Astrocyte of the cerebellum (primary cell): ENCODE measurements at regions not wholly inside any gene's neighbourhood (a gene's known extent, or its start where the extent isn't known, plus 50 kb on each side); places are given as distances from the start of the nearest gene placed in this dataset.

ENCODE experiments used
- DNase-seq: peaks from one replicate; pipeline ENCODE4 v3.0.0-alpha.2; 2011; ENCODE audit warnings: low read depth
- H3K4me3 ChIP-seq: 2 replicates; pipeline ENCODE4 v1.5.1; 2011; ENCODE audit warnings: mild to moderate bottlenecking, low read depth, low read length, moderate library complexity
- CTCF ChIP-seq: IDR thresholded peaks from 2 replicates; pipeline ENCODE4 v1.5.1; 2012; ENCODE audit warnings: low read length, low read depth, moderate library complexity, mild to moderate bottlenecking; ENCODE audit errors: missing control alignments
- in situ Hi-C: cut with HindIII; loops from 2 replicates; pipeline ENCODE4 v1.10.0; 2017; ENCODE audit warnings: low sequenced_read_pairs

- H3K4me3 ChIP-seq = no peak overlapping the region
- no peak for DNase-seq
- TF ChIP-seq CTCF = no peak
- in situ Hi-C loops = no loop called here
Measured at GRCh38 chr14:62432955-62433354, 612.3 kb downstream of the KCNH5 start.

GRCh38 chr14:62436261-62436660, 609.0 kb downstream of the KCNH5 start:
- no peak for TF ChIP-seq CTCF
- in situ Hi-C loops = no loop called here
- DNase-seq = no peak

GRCh38 chr14:62439210-62439609, 606.0 kb downstream of the KCNH5 start:
- in situ Hi-C loops = no loop called here
- DNase-seq = no peak
- no peak overlapping the region for H3K4me3 ChIP-seq
- TF ChIP-seq CTCF = no peak

More at GRCh38 chr14:62436261-62436660, 609.0 kb downstream of the KCNH5 start:
- no peak overlapping the region for H3K4me3 ChIP-seq

GRCh38 chr14:62443796-62444195, 601.5 kb downstream of the KCNH5 start:
- DNase-seq = peak; percentile 4
- in situ Hi-C loops = no loop called here
- no peak overlapping the region for H3K4me3 ChIP-seq
- TF ChIP-seq CTCF = no peak

GRCh38 chr14:62445570-62445969, 599.7 kb downstream of the KCNH5 start:
- H3K4me3 ChIP-seq = no peak overlapping the region
- no peak for TF ChIP-seq CTCF
- no peak for DNase-seq
- in situ Hi-C loops = no loop called here

- H3K4me3 ChIP-seq = no peak overlapping the region
- no peak for DNase-seq
- in situ Hi-C loops = no loop called here
- TF ChIP-seq CTCF = no peak
Measured at GRCh38 chr14:62451221-62451620, 594.0 kb downstream of the KCNH5 start.

- DNase-seq = no peak
- in situ Hi-C loops = no loop called here
- H3K4me3 ChIP-seq = no peak overlapping the region
- TF ChIP-seq CTCF = no peak
Measured at GRCh38 chr14:62453226-62453625, 592.0 kb downstream of the KCNH5 start.
